Dedifferentiated amniotic fluid mesenchymal stem cell (primary cell): ENCODE measurements at regions not wholly inside any gene's neighbourhood (a gene's known extent, or its start where the extent isn't known, plus 50 kb on each side); places are given as distances from the start of the nearest gene placed in this dataset.

Experiments used
- DNase-seq: peaks from one replicate; pipeline ENCODE4 v3.0.0-alpha.2; 2016; ENCODE audit errors: extremely low spot score

DNA sequence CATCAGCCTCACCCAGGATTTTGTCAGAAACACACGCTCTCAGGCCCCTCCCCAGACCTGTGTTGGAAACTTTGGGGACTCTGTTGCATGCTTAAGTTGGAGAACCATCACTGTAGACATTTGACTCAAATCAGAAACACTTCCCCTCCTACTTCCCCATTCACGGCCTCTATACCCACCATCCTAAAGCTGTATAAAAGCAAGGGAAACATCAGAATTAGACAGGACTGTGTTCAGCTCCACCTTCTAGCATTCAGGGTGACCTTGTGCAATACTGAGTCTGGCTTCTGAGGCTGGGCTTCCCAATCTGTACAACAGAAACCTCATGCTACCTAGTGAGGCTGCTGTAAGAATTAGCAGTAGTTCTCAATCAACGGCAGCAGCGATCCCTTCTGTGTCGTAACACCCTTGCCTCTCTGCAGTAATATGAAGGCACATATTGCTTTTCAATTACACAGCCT is 252.3 kb downstream of the LY86 start:
- no peak for DNase-seq

DNA sequence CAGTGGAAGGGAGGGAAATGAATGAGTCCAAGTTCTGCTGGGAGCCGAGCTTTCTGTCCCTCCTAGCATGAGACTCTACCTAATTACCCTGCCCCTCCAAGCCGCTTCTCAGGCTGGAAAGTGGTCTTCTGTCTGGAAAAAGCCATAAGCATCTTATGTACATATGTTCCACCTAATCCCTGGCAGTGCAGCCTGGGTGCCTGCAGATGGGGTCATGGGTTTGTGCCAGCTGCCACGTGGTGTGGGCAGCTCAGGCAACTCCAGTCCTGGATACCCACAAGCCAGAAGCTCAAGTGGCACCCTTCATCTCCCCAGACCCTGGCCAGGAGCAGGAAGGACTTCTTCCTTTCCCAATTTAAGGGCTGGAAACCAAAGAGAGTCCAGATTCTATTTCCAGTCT is 253.1 kb downstream of the LY86 start:
- no peak for DNase-seq

- no peak for DNase-seq
Observed at GRCh38 chr6:6842291-6842690, 253.8 kb downstream of the LY86 start.

- no peak for DNase-seq
Observed at GRCh38 chr6:6843057-6843627, 254.6 kb downstream of the LY86 start.

- no peak for DNase-seq
Observed at GRCh38 chr6:6843777-6844176, 255.3 kb downstream of the LY86 start.

DNA sequence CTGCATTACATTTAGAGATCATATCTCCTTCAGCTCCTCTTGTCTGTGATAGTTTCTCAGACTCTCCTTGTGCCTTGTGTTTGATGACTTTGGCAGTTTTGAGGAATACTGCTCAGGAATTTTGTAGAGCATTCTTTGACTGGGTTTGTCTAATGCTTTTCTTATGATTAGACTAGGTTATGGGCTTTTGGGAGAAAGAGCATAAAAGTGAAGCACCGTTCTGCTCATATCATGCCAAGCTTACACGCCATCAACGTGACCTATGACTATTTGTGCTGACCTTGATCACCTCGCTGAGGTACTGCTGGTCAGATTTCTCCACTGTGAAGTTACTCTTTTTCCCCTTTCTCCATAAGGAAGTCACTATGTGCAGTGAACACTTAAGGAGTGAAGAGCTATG is 256.0 kb downstream of the LY86 start:
- no peak for DNase-seq

DNA sequence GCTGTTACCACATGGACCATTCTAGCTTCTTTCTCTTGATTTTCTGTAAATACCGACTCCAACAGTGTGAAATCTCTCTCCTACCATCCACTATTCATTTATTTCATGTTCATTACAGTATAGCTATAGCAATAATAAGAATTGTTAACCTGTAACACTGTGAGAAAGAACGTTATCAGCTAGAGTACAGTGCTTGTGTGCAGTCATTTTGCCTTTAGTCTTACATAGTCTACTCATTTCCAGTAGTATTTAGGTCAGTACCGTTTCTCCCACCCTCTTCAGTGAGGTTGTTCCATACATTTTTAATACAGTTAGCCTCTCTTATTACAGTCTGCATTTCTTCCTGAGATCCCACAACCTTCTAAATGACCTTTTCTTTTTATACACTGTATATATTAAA is 257.1 kb downstream of the LY86 start:
- DNase-seq: no peak

DNA sequence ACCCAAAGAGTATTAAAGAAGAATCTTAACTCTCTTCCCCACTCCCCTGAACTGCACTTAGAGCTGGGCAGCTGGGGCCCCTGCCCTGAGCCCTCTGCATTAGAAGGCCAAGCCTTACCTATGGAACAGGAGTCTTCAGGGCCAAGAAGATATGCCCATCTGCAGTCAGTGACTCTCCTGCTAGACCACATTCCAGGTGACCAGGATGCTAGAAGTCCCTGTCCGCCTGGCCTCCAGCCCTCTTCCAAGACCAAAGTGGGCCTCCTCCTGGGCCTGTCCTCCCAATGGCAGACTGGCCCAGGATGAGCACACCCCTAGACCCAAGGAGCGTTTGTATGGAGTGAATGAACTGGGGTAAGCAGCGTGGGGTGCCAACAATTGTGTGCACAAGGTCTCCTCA is 259.1 kb downstream of the LY86 start:
- no peak for DNase-seq

GRCh38 chr6:6851059-6851948 is 256.5 kb upstream of the RREB1 start:
- DNase-seq: peak; percentile 43

DNA sequence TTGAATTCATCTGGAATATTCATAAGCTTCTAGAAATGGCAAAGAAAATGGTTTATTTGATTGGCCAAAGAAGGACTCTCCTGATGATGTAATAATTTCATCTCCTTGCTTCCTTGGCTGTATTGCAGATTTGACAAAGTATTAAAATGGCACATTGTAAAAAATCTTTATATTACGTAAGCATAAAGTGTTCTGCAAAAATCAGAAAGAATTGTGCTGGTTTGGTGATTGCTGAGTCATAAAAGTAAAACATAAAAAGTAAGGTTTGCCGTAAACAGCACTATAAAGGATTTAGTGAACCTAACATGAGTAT is 255.9 kb upstream of the RREB1 start:
- no peak for DNase-seq

- no peak for DNase-seq
Observed at GRCh38 chr6:6856538-6857523, 250.9 kb upstream of the RREB1 start.

DNA sequence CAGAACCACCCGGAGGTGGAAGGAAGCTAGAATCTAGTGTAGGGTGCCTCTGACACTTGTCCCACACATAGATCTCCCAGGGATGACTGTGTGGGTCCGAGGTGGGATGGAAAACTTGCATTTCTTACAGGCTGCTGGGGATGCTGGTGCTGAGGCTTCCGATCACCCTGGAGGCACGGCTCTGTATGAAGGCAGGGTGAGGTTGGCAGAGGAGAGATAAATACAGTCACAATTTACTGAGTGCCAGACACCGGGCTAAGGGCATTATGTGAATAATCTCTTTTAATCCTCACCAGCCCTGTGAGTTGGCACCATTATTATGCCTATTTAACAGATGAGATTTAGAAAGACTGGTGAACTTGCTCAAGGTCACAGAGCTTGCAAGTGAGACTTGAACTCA is 250.2 kb upstream of the RREB1 start:
- DNase-seq: no peak

GRCh38 chr6:6858533-6858982 is 249.2 kb upstream of the RREB1 start:
- DNase-seq: no peak

DNA sequence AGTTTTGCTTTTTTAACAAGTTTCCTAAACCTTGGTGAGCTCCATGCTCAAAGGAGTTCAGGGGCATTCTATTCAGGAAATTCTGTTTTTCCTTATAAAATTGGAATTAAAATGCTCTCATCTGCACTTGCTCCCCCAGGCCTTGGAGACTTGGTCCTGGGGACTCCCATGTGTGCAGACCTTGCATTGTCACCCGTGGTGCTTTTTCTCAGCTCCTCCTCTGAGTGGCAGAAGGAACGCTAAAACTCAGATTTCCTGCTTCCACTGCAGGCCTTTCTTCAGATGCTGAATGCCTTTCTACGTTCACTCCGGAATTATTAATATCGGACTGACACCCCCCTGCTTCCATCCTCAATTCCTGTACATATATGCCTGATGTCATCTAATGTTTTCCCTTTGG is 248.7 kb upstream of the RREB1 start:
- DNase-seq: no peak

DNA sequence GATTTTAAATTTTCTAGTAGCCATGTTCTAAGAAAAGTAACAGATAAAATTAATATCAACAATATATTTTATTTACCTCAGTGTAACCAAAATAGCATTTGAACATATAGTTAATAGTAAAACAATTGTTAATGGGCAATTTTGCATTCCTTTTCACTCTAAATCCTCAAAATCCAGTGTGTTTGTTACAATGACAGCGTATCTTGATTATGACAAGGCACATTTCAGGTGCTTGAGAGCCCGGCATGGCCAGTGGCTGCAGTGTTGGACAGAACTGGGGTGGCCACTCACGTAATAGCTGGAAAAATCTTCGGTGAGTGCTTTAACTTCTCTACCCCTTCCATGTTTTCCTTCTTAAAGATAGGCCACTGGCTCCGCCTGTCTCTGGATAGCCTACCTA is 248.0 kb upstream of the RREB1 start:
- no peak for DNase-seq

DNA sequence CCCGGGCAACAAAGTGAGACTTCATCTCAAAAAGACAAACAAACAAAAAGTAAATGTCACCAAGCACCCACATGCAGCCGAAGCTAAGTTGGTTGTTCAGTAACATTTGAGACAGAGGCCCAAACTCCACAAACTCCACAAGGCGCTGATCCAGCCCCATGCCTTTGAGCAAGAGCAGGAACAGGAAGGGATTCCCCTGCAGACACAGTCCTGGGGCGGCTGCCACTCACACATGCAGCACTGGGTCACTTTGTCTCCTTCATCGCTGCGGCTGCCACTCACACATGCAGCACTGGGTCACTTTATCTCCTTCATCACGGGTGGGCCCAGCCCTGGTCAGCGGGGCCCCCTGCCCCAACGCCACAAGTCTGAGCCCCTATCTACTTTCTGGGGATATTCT is 246.9 kb upstream of the RREB1 start:
- no peak for DNase-seq

- no peak for DNase-seq
Observed at GRCh38 chr6:6861351-6861894, 246.3 kb upstream of the RREB1 start.

DNA sequence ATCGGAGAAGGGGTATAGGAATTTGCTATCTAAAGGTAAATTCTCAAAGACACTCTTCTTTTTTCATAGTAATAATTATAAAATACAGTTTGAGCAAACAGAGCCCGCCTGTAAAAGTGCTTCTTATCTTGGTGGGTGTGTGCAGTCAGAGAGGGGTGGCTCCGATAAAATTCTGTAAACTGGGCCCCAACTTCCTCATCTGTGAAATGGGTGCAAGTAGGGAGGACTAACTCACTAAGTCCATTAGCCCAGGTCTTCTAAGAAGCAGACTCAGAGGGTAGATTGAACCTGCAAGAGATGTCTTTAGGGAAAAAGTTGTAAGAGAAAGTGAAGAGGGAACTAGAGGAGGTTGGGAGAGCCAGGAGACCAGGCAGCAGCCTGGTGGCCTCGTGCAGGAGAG is 245.8 kb upstream of the RREB1 start:
- no peak for DNase-seq

DNA sequence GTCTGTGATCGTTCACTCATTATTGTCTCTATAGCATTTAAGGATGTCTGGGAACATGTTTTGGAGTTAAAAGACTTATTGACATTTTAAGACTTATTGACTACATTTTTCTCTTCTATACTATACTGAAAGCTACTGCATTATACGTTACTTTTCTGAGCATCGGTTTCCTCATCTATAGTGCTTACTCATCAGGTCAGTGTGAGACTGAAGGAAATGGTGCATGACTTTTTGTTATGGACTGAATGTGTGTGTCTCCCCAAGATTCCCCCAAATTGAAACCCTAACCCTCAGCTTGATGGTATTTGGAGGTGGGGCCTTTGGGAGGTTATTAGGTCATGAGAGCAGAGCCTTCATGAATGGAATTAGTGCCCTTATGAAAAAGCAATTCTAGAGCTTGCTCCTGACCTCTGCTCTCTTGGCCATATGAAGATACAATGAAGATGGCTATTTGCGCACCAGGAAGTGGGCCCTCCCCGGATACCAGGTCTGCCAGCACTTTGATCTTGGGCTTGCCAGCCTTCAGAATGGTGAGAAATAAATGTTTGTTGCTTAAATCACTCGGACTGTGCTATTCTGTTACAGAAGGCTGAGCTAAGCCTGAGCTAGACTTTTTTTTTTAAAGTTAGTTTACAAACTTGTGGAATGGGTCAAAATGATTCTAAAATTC is 243.7 kb upstream of the RREB1 start:
- no peak for DNase-seq

DNA sequence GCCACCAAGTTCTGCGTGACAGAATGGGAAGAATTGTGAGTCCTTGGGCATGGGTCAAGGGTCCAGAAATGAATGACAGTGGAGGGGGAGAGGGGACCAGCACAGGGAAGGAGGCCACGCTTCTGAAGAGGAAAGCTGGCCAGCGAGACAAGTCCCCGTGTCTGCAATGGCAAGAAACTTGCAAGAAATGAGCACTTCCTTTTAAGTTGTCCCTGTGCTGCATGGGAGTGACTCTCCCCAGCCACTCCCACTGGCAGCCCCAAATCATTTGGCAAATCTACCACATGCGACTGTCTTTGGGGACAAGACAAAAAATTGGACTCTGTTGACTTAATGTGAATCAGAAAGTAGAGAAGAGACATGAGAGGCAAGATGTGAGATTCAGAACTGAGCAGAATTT is 242.2 kb upstream of the RREB1 start:
- DNase-seq: no peak

DNA sequence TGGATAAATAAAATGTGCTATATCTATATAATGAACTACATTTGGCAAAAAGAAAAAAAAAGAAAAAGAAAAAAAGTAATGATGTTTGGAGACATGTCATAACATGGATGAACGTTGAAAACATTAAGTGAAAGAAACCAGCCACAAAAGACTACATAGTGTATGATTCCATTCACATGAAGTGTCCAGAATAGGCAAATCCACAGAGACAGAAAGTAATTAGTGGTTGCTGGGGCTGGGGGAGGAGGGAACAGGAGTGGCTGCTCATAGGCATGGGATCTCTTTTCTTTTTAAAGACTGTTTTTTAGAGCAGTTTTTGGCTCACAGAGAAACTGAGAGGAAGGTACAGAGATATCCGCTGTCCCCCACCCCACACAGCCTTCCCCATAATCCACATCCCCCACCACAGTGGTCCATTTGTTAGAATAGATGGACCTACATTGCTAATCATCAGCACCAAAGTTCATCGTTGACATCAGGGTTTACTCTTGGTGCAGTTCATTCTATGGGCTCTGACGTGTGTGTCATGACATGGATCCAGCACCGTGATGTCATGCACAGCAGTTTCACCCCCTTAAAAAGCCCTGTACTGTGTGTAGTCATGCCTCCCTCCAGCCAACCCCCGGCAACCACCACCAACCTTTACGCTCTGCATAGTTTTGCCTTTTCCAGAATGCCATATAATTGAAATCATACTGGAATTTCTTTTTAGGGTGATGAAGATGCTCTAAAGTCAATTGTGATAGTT is 240.9 kb upstream of the RREB1 start:
- no peak for DNase-seq
